Stimulated activated CD8-positive, alpha-beta memory T cell treated with anti-CD3 and anti-CD28 coated beads, Interleukin-15, amount 100 ng/mL, for 1 hour (primary cell): ENCODE measurements at regions not wholly inside any gene's neighbourhood (a gene's known extent, or its start where the extent isn't known, plus 50 kb on each side); places are given as distances from the start of the nearest gene placed in this dataset.
"Not testable (repeated sequence)": the region's sequence is repeated elsewhere in the genome, so short reads cannot be mapped to it uniquely, and the experiment has no call there.

Source experiments
- DNase-seq: peaks from one replicate; pipeline ENCODE4 v3.0.0-alpha.2; 2020; ENCODE audit warnings: low read depth

DNA sequence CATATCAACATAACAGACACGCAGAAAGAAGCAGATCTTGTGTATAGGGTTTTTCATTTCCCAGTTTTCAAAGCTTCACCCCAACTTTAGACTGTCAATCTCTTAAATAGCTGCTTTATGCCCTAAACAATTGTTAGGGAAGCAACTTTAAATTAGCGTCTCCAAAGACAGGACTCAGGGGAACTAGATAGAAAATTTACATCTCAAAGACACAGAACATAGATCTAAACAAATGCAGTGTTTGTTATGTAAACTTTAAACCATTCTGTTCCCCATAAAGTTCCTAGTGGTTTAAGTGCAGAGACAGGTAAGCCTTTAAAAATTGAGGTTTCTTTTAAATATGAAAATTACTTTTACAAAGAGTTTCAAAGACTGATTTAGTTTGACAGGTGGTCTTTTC, 379.2 kb upstream of the GHITM start:
- DNase-seq, result no peak

DNA sequence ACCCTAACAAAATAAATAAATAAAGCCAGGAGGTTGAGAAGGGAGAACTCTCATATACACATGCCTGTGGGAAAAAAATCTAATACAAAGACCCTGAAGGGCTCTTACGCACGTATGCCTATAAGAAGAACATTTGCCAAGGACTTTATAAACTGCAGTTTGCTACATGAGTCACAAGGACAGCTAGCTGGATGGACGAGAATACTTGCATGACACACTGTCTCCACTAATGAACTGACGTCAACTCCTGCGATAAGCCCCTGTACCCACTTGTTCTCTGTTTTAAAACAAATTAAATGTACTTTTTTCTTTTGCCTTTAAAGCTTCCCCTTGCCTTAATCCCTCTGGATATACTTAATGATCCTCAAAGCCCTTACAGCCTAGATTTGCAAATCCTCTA, 374.6 kb upstream of the GHITM start:
- no peak for DNase-seq

DNA sequence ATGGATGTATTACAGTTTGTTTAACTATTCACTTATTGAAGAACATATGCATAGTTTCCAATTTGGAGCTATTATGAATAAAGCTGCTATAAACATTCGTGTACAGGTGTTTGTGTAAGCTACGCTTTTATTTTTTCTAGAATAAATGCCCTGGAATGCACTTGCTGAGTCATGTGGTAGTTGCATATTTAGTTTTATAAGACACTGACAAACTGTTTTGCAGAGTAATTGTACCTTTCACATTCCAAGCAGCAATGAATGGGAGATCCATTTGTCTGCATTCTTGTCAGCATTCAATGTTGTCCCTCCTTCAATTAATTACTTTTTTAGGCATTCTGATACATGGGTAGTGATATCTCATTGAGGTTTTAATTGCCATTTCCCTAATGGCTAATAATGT, 373.6 kb upstream of the GHITM start:
- DNase-seq, result no peak

DNA sequence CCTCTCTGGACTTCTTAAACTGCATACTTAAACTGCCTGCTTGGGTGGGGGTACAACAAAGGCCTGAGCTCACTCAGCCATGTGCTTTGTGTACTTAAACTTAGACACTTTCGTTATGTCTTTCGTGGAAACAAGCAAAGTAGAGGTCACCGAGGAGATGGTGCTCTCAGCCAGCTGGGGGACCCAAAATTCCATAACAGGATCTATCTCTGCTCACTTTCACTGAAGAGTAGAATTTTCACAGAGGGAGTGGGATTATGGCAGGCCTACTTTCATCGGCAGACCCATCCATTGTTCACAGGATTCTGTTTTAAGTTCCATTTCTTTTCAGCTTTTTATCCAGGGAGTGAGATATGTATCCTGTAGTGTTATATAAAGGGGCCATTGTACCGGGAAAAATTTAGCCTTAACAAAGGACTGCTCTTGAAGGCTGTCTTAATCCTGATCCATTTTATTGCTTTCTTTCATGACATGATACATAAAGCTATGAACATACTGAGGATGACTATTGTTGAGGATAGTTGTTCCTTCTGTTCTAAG, 370.0 kb upstream of the GHITM start:
- DNase-seq, result no peak

DNA sequence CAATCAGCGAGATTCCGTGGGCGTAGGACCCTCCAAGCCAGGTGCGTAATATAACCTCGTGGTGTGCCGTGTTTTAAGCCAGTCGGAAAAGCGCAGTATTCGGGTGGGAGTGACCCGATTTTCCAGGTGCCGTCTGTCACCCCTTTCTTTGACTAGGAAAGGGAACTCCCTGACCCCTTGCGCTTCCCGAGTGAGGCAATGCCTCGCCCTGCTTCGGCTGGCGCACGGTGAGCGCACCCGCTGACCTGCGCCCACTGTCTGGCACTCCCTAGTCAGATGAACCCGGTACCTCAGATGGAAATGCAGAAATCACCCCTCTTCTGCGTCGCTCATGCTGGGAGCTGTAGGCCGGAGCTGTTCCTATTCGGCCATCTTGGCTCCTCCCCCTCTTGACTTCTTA, 352.6 kb upstream of the GHITM start:
- not testable (repeated sequence) for DNase-seq

DNA sequence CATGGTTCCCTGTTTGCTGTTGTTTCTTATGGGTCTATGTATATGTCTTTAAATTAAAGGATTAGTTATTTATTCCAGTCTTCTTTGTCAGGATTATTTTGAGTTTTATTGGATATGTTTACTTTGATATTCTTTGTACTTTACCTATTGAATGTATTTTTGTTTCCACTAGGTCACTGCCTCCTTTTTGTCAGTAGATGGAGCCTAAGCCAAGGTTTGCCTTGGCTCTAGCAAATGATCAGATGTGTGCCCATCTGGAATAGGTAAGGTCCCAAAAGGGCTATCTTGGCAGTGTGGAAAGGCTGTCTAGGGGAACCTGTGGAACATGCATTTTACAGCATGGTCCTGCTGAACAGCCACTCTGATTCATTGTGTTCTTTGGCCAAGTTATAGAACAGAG, 337.3 kb upstream of the GHITM start:
- no peak for DNase-seq

DNA sequence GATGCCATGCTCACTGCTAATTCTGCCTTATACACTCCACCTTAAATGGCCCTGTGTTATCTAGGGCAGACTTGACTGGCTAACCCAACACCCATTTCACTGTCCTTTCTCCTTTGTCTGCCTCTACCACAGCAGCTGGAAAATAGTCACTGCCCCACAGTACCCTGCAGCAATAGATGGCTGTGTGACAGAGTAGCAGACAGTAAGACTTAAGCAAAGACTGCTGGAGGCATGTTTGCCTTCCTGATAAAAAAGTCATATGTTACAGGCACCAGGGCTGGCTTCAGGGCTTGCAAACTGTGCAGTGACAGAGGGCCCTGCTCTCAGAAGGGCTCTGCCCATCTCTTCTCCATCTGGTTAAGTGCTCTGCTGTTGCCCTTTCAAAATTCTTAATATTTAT, 332.6 kb upstream of the GHITM start:
- DNase-seq, result no peak

DNA sequence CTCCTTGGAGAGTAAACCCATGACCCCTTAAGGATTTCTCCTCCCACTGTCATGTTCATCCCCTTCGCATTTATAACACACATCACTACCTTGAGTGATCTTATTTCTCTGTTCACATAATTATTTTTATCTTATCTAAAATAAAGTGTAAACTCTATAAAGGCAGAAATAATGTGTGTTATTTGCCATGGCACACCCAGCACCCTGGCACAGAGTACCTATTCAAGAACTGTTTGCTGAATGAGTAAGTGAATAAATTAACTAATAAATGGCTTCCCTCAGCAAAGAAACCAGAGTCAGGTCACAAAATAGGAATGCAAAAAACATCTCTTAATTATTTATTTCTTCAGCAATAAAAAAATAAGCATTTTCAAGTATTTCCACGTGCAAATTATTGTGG, 330.3 kb upstream of the GHITM start:
- no peak for DNase-seq

DNA sequence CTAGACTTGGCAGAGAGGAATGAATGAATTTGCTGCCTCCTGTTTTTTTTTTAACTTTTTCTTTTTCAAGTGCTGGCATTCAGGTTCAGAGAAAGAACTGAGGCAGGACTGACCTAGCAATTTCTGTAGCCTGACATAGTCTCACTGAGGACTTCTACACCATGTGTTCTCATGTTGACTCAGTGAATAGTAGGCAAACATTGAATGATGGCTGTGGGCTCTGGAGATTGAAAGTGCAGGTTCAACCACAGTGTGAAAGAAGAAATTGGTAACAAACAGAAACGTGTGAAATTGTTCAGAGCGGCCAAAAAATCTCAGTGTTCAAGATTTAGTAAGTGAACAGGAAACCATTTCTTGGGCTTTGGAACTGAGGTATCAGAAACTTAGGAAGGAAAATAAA, 322.4 kb upstream of the GHITM start:
- no peak for DNase-seq

DNA sequence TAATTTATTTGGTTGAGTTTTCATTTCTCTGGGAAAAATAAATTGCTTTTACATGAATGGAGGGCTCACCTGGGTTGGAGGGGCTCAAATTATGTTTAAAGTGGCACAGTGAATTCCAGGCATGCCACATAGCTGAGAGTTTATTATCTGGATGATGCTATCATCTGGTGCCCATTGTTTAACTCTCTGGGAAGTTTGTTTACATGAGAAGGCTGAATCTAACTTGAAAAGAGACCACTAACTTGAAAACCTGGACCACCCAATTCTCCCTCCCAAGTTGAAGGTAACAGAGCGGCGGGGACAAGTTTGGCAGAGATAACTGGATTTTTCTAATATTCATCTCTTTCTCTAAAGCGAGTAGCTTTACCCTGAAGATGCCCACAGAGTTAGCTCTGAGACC, 321.5 kb upstream of the GHITM start:
- DNase-seq, result no peak

DNA sequence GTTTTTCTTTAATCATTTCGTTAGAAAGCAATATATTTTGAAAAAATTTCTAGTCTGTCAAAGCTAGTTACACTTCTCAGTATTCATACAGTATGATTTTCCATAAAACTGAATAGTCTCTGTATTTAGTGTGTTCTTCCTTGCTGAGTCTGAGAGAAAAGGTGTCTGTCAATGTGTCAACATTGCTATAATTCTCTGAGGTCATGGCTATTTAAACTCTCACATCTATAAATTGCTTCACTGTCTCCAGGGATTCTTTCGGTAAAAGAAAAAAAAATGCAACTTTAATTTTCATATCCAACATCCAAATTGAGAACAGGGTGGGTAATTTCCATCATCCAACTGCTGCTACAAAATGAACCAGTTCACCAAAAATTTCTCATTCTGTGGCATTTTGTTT, 319.7 kb upstream of the GHITM start:
- no peak for DNase-seq

DNA sequence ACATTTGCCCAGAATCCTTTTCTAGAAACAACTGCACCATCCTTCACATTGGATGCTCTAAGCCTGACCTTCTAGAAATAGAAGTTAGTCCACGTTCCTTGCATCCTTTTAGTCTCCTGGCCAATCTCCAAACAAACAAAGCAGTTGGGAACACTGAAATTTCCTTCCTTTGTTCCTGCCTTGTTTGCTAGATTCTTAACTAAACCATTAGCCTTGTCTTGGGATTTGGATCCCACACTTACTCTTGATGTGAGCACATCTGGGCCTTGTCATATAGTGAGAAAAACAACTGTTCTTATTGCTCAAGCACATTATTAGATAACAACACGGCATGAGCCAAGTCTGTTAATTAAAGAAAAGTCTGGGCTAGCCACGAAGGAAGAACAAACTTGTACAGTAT, 319.3 kb upstream of the GHITM start:
- no peak for DNase-seq

DNA sequence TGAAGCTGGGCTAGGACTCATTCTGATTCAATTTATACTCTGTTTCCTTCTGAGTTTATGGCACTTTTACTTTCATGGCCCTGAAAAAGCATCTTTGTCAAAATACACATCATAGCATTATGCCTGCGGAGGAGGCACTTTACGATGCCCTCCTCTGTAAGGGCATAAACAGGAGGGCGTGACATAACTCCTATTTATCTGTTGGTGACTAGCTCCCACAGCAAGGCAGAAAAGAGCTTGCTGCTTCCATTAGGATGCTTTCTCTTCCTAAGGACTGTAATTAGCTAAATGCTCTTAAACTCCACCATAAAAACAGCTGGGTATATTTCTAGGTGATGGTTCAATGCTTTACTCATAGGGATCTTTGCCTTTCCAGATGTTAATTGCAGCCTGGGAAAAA, 315.2 kb upstream of the GHITM start:
- no peak for DNase-seq

DNA sequence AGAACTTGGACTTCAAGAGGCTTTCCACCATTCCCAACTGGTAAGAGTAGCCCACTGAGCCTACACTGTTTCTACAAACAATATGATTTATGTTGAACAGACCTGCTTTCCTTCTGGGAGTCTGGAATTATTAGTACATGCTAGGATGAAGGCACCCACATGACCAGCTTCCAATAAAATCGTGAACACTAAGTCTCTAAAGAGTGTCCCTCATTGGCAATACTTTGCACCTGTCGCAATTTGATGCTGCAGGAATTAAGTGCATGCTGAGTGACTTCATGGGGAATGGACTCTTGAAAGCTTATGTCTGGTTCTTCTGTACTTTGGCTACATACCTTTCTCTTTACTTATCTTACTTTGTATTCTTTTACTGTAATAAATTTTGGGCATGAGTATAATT, 305.2 kb upstream of the GHITM start:
- DNase-seq, result no peak

DNA sequence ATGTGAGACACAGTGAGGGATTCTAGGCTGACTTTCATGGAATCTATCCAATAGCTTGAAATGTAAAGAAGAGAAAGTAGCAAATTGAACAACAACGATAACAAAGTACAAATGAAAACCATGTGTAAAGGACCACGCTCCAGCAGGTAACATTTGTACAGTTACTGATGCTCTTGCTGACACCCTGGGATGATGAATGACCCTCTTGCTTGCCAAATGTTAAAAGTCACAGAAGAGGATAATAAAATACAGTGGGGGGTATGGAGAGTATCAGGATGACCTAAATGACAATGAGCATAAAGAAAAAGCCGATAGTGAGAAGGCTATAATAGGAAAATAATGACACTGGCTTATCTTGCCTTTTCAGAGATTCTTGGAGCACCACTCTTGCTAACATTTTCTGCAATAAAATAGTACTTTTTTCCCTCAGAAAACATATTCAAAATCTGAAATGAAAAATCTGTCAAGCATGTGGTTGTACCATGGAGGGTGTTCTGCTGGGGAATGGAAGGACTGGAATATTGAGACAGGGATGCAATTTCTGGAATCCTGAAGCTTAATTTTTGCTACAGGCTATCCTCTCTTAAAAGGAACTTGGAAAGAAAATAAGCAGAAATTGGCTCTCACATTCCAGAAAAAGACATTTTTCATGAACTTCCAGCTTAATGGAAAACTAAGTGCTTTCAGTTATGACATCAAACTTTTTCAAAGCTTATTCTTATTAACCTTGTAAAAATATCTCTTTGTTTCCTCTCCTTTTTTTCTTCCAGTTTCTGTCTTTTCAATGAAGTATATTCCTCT, 303.2 kb upstream of the GHITM start:
- no peak for DNase-seq

DNA sequence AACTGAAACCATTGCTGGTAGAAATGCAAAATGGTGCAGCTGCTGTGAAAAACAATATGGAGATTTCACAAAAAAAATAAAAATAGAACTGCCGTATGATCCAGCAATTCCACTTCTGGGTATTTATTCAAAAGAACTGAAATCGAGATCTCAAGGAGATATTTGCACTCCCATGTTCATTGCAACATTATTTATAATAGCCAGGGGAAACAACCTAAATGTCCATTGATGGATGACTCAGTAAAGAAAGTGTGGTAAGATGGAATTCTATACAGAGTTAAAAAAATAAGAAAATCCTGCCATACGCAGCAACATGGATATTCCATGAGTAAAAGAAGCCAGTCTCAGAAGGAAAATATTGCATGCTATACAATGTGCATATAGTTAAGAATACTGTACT, 290.6 kb upstream of the GHITM start:
- no peak for DNase-seq

DNA sequence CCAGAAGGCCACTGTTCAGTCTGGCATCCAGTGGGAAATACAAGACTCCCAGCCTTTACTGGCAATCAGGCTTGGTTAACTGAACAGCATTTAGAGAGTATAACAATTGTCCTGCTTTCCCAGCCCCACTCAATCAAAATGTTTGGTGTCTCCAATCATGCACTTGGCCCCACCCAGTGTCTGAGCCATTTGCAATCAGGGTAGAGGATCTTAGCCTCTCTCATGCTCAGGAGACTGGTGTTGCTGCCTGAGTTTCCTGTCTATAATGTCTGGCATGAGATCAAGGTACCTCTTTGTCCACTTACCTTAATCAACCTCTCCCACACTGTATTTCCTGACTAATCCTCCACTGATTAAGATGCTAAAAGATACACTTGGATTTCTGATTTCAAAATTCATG, 290.2 kb upstream of the GHITM start:
- DNase-seq, result no peak

DNA sequence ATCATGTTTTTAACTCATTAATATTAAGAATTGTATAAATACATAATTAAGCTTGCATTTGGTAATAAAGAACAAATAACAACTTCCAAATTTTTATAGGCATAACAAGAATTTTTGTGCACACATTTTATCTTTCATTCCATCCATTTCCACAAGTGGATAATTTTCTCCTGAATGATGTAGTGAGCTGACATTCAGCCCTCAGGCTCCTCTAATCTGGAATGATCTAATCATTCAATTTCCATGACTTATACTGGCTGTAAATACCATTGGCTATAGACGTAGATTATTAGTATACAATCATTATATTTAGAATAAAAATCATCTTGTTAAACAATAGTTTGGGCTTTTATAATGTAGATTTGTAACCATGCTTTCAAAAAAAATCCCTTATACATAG, 287.2 kb upstream of the GHITM start:
- DNase-seq, result no peak

DNA sequence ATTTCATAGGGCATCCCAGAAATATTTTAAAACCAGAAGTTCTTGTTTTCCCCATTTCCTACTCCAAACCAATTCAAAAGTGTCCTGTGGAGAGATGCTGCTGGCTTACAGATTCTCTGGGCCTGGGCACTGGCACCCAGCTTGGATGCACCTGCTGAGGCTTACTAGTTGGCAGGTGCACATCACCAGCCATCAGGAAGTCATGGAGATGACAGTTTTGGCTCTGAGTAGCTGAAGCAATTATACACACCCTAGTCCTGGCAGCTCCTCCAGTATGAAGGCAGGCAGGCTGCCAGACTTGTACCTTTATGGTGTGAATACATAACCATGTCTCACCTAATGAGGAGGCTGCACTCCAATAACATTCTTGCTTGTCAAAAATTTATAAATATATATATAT, 276.6 kb upstream of the GHITM start:
- DNase-seq, result no peak

DNA sequence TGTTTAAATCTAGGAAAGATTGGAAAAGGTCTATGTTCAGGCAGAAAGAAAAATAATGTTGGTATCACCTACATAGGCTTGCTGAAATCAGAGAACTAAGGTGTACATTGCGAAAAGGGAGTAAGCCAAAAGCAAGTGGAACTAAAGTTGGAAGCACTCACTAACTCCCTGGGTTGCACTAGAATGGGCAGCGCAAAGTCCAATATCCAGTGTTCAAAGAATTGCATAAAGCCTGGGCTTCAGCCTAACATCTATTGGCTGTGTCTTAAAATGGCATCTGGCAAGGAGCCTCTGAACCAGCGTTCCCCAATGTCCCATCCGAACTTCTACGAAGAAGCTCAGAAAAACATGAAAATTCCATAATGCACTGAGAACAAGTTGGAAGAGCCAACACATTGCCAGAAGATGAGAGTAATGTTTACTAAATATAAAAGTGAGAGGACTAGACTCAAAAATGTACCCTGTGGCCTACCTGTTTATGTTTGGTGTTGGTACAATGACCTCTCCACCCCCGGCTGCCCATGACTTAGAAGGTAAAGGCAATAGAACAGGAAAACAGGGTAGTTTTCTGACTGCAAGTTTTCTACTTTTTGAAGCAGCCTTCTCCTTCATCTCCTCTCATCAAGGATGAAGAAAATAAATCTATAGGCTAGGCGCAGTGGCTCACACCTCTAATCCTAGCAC, 275.9 kb upstream of the GHITM start:
- no peak for DNase-seq

DNA sequence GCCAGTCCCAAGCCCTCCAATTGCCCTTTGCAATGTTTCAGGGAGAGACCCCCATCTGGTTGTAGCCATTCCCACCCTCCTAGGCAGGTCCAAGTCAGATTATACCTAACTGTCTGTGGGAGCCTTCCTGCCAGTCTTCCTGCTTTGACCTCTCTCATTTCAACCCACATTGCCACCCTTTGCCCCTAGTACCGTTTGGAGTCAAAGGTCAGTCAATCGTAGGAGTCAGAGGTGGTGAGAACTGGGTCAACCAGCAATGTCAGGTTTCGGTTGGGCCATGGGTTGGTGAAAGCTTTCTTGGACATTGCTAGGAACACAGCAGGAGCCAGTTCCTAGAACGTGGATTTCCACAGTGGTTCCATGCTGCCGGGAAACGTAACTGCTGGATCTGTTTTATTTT, 269.4 kb upstream of the GHITM start:
- DNase-seq, result no peak

DNA sequence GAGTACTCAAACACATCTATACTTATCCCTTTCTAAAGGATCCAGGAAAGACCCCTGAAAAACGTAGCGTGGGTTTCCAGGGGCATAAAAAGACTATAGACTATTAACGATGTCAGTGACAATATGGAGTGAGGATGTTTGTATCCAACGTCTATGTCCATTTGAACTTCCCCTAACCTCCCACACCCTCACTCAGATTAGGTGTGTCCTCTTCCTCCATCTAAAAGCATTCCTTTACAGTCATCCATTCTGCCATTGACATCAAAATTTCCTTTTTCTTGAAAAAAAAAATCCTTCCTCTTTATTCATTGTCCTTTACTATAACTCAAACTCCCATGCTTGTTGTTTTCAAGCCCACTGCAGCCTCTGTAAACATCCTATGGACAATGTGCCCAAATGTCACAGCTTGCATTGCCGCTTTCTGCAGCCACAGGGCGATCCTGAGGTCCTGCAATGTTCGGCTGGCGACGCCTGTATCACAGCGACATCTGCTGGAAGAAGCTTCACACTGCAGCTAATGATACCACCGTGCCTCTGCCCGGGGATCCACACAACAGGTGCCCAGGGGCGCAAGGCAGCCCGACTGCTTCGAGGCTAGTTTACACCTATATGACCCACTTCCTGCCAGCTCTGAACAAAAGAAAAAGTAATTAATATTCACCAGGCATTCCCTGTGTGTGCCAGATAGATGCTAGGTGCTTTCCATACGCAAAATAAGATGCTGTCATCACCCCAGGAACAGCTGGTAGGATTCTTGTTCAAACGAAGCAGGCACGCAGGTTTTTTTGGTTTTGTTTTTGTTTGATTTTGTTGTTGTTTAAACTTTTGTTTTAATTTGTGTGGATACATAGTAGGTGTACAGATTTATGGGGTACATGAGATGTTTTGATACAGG, 267.9 kb upstream of the GHITM start:
- DNase-seq, result peak; percentile 29
